ENCODE measurements at regions not wholly inside any gene's neighbourhood (a gene's known extent, or its start where the extent isn't known, plus 50 kb on each side); places are given as distances from the start of the nearest gene placed in this dataset.

DNA sequence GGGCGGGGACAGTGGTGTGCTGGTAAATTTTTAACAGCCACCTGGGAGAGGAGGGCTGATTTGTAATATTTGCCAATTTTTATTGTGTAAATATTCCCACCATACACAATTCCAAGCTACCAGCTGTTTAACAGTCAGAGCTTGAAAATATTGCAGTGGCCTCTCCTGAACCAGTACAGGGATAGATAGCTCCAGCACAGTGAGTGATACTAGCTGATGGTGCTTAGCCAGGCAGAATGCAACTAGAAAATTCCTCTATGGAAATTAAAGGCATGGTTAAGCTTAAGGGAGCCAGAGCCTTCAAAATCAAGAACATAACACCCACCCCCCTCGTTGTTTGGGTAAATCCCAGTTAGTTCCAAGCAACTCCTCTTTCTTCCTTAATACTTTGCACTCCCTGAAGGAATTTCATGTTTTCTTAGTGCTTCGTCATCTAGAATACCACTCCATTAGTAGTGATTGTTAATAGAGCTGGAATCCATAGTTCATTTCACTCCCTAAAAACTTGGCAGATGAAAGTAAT lies 96.6 kb downstream of the CYB561 start:
- DNase-seq = no peak

DNA sequence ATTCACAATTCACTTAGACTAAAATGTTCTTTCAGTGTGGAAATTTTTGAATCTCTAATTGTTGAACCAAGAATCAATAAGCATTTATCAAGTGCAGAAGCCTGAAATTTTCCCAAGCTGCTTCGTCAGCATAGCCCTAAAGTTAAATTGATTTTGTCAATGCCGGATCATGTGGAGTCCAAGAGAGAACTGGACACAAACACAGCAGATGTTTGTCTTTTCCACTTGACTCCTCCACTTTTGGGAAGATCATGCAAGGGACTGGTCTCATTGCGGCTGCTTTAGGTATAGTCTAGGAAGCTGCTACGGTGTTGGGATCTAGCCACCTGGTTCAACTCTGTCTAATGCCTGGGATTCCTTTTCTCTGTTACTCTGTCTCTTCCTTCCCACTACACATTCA lies 95.7 kb downstream of the CYB561 start:
- DNase-seq = no peak

DNA sequence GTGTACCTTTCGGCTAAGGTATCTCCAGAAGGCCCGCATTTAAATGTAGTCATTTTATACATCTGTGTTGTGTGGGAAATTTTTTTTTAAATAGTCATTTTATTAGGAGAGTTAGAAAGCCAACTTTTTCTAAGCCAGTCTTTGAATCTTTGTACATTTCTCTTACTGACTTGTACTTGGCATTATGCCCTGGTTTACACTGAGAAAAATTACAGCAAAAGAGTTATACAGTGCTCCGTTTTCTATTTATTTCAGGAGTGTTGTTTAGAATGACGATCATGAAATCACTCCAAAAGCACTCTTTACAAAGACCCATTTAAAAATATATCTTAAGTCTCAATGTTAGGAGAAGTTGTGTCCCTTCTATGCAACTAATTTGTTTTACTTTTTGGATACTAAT lies 91.8 kb downstream of the CYB561 start:
- no peak for DNase-seq

DNA sequence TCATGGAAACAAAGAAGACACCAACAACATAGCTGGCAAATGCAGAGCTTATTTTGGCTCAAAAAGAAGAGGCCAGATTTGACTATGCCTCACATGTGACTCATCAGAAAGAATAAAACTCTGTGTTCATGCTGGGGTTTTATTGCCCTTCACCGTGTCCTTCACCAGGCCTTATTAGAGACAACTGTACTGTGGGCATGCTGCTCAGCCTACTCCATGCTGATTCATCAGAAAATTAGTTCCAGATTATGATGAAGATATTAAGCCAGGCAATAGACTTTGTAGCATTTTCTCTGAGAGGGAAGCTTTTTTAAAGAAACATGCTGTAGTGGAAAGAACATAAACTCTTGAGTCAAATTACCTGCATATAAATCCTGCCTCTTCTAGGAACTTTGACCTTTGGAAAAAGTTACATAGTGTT lies 89.8 kb downstream of the CYB561 start:
- DNase-seq = no peak

DNA sequence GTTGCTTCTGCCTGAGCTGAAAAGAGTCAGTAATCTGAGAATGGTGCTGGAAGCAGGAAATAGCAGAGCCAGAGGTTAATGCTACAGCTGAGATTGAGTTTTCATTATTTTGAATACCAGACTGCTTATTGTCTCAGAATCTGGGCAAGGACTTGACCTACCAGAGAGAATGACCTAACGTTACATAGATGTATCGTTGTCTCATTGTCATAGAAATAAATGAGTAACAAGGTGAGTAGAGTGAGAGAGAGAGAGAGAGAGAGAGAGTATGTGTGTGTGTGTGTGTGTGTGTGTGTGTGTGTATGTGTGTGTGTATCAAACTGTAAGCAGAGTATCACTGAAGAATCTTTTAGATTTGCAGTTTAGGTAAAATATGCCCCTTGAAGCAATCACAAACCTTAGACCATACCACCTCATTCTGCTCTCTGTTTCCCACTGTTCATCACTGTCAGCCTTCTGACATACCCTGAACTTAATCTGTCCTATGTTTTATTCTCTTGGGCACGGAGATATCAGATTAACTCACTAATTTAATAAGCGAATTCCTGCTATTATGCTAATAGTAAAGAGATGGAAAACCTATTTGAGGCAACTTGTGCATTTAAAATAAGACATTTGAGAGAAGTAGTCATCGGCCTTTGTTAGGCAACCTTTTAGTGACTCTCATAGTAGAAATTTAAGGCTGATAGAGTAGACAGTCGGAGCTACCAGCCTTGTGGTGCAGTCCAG lies 87.8 kb downstream of the CYB561 start:
- DNase-seq = no peak

DNA sequence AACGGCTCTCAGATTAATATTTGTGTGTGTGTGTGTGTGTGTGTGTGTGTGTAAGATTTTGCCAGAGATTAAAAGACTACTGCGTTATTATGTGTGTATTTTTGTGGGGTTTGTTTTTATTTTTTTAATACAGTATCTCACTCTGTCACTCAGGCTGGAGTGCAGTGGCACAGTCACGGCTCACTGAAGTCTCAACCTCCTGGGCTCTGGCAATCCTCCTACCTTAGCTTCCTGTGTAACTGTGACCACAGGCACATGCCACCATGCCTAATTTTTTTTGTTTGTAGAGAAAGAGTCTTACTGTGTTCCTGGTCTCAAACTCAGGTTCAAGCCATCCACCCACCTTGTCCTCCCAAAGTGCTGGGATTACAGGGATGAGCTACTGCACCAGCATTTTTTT lies 87.2 kb downstream of the CYB561 start:
- DNase-seq = no peak

DNA sequence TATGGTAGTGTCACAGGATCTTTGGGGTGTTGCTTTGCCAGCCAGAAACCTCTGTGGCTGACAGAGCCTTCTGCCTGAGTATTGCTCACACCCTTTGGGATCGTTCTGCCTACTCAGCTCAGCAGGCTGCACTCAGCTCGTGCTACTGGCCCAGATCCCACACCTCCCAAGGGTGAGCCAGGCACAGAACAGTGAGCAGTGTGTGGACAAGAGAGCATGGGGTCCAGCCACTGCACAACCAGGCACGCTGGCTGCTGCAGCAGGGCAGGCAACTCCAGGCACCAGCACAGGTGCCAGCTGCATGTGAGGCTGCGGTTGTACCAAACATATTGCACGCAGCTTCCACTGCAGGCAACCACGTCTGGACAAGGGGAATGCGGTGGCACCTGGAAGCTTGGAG lies 84.9 kb downstream of the CYB561 start:
- no peak for DNase-seq

DNA sequence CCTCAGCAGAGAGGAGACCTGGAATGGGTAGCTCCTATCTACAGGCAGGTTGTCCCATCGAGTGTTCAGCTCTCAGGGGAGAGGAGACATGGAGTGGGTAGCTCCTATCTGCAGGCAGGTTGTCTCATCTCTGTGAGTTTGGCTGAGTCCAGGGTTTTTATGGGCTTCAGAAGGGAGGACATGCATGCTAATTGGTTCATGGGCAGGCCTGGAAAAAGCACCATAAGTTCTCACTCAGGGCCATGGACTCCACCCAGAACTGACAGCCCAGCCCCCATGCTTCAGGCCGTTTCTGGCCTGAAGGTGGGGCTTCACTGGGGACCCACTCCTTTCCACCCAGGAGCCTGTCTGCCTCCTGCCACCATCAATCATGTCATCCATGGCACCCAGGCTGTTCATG lies 84.0 kb downstream of the CYB561 start:
- no peak for DNase-seq

DNA sequence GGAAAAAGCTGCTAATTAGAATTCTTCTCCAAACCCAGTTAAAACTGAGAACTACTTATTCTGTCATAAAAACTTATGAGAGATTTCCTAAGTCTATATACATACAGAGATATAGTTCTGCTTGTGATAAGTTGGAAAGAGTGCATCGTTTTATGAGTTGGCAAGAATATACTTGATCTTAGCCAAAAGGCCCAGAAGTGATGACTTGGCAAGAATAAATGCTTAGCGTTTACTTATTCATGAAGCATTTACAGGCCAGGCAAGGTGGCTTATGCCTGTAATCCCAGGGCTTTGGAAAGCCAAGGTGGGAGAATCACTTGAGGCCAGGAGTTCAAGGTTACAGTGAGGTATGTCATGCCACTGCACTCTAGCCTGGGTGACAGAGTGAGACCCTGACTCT lies 81.7 kb downstream of the CYB561 start:
- no peak for DNase-seq

DNA sequence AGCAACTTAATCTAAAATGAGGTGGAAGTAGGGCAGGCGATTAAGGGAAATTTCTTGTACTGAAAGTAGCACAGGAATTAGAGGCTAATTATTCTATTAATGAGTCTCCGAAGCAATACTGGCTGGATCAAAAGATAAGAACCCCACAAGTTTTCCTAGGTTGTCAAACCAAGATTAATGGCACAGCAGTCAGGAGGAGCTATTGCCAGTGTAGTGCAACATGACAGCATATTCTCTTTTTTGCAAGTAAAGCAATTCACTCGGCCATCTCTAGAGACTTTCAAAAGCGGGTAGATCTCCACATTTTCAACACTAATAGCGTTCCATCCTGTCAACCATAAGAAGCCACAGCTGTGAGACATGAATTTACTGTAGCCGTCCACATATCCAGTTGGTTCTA lies 81.2 kb downstream of the CYB561 start:
- DNase-seq = no peak

DNA sequence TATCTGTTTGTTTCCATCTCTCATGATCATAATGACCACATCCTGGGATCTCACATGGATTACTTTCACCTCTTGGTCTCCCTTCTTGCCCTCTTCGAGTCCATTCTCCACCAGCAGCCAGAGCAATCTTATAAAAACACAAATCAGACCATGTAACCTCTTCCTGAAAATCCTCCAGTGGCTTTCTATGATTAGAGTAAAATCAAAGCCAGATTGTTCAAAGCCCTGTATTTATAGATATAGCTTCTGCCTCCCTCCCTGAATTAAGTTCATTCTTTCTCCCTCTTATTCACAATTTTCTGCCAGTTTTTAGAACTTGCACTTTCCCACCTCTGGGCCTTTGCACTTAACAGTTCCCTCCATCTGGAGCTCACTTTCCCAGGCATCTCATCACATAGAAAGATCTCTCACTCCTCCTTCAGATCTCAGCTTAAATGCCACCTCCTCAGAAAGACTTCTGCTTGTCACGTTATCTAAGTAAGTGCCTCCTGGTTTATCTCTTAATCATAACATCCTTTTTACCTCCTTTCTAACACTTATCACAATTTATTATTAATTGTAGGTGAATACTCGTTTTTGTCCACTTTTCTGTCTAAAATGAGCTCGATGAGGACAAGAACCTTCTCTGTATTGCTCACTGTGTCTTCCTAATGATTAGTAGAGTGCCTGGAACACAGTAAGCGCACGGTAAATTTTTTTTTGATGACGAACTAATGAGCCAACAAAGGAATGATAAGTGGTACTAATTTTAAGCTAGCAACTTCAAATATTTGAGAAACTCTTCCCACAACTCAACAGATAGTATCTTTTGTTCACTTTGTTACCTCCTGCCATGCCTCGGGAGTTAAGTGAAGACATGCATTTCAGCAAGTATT lies 80.5 kb downstream of the CYB561 start:
- no peak for DNase-seq

DNA sequence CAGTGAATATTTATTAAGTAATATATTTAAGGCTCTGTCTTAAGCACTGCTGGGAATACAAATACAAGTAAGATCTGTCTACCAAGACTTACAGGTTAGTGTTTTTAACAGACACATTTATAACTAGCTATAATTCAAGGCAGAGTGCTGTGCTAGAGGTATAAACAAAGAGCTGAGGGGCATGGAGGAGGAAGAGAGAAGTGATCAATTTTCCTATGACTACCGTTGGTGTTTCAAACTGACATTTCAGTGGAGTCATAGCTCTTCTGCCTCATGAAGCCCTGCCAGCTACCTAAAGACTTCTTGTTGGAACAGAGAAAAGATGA lies 79.9 kb downstream of the CYB561 start:
- DNase-seq = no peak

DNA sequence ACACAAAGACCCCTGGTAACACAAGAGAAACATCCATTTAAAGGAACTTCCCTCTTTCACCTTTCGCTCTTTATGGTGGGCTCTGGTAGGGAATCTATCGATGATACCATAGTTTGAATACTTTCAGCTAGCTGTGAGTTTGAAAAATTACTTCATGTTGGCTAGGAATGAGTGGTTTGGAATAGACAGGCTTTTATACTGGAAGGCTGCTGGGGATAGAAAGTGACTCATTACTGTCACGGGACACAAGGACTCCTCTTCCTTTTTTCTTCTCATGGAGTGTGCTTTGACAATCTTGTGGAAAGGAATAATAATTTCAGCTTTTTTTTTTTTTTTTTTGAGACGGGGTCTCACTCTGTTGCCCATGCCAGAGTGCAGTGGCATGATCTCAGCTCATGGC lies 76.9 kb downstream of the CYB561 start:
- DNase-seq = no peak

DNA sequence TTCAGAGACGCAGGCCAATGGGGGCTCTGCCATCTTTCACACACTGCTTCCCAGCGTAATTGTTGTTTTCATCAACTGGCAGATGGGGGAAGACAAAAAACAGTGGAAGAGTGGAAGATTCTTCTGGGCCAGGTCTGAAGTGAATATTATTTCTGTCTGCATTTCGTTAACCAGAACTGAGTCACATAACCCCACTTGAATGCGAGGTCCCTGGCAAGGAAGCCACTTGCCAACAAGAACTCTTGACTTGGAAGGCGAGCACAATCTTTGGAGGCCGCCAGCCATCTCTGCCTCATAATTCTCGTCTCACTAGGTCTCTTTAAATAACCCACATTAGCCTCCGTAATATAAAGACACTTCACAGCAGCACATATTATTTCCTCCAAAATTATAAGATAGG lies 75.4 kb downstream of the CYB561 start:
- no peak for DNase-seq

DNA sequence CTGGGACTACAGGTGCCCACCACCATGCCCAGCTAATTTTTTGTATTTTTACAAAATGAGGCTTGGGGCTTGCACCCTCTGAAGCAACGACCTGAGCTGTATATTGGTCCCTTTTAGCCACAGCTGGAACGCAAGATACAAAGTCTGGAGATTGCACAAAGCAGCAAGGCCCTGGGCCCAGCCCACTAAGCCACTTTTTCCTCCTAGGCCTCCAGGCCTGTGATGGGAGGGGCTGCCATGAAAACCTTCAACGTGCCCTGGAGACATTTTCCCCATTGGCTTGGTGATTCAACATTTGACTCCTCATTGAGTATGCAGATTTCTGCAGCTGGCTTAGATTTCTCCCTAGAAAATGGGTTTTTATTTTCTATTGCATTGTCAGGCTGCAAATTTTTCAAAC lies 69.2 kb downstream of the CYB561 start:
- no peak for DNase-seq

DNA sequence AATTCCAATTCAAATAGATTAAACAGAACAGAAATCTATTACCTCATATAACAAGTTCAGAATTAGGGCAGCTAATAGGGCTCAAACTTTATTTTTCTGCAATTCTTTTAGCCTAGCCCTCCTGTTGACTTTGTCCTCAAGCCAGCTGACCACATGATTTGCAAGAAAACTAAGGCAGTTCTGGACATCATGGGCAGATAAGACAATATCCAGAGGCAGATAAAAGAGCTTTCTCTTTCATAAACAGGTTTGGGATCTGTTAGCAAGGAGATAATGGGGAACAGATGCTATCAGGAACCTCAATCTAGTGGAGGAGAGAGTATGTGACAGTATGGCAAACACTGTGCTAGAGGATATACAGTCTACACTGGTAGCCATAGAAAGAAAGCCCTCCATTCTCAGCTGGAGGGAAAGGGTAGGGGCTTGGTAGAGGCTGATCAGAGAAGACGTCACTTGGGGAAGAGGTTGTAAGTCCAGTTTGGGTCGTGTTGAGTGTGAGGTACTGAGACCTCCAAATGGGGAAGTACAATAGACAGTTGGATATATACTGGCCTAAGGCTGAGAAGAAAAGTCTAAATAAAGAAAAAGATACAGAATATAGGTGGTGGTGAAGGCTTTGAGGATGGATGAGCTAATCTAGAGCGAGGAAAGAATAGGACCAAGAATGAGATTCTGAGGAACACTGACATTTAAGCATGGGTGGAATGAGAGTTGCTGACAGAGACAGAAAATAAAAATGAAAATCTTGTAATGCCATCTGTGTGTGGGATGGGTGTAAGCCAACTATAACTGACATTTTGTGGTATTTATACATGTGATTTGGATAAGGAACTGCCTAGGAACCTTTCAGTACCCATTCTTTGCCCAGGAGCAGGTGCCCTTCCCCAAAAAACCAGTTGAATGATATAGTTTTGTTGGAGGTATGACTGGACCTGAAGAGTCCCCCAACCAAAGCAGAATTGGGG lies 67.4 kb downstream of the CYB561 start:
- DNase-seq = no peak

DNA sequence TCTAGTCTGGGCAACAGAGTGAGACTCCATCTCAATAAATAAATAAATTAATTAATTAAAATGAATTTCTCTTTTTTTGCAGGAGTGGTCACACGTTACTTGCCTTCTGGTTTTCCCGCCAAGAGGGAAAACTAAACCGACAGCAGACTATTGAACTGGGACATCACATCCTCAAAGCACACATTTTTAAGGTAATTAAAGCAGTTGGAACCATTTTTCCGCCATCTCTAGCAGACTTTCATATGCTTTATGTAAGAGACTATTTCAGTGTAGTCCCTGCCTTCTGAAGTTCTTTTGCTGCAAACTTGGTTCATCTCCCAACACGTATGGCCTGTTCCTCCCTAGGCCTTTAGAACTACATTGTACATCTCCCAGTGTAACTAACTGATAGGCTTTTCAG lies 66.5 kb downstream of the CYB561 start:
- no peak for DNase-seq

DNA sequence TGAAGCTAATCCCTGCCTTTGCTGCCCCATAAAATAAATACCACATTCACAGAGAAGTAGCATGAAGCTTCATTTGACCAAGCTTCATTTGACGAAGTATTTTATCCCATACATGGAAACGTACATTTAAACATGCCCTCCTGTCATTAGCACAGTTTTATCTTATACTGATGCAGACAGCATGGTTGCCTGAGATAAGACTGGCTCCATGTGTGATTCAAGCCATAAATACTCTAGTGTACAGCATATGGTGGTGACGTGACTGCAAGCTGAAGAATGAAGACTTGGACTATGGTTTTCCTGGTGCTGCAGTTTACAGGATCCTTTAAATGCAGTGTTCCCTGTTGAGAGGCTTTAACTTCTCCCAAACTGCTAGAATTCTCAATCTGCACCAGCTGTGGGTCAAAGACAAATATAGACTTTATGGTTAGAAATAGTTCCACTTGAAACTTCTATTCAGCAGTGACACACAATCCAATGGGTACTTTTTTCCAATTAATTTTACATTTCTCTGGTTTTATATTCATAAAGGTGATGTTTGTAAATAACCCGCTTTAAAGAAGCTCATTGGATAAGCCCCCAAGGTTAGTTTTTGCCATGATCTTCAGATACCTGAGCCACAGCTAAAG lies 64.9 kb downstream of the CYB561 start:
- DNase-seq = no peak

DNA sequence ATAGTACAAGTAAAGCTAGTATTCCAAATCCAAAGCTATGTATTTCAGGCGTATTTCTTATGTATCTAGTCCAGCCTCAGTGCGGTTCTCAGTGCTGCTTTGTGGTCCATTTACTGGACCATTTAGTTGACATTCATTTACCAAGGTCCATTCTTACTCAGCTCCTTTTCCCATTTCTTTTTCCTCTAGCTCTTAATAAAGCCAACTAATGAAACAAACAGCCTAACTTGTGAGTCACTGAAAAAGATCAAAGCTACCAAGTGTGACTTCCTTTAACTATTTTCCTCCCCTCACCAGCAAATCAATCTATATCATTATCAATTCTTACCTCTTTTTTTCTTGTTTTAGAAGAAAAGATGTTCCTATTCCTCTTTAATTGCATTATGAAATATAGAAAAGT lies 64.0 kb downstream of the CYB561 start:
- no peak for DNase-seq
